ENCODE measurements at regions not wholly inside any gene's neighbourhood (a gene's known extent, or its start where the extent isn't known, plus 50 kb on each side); places are given as distances from the start of the nearest gene placed in this dataset.

DNA sequence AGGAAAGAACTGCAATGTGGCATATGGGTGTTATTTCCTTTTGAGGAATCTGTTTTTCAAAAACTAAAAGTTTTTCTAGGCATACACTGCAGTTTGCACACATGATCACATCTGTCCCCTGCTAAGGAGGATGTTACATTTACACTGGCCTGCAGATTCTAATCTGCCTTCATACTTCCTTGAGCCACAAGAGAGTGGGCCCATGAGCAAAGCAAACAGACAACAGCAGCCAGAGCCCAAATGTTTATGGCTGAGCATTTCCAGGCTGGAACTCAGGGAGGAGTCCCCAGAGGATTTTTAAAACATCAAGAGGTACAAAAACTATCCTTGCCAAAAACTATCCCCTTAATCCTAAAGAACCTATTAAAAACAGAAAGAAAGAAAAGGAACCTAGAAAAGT lies 117.2 kb upstream of the MTNR1B start:
- H3K27me3 ChIP-seq = no peaks in the 10 kb centered on the region
- H3K36me3 ChIP-seq = no peaks in the 10 kb centered on the region
- Mint-ChIP-seq H3K27ac (no peak overlapping the region), H3K9me3 (no peaks in the 10 kb centered on the region), H3K36me3 (peaks cover 3% of the 10 kb centered on the region), H3K4me3 (no peak overlapping the region), H3K4me1 (peaks cover 27% of the 10 kb centered on the region), H3K27me3 (ENCODE audit: insufficient read depth, low read depth) (peaks cover 8% of the 10 kb centered on the region)
- H3F3A ChIP-seq (ENCODE audit: low read depth) = no peaks in the 10 kb centered on the region
- no peak overlapping the region for H3K9ac ChIP-seq
- H3K9me3 ChIP-seq (ENCODE audit: low read depth) = no peaks in the 10 kb centered on the region
- no peaks in the 10 kb centered on the region for H4K20me1 ChIP-seq (ENCODE audit: low read depth)
- H3K4me2 ChIP-seq = no peak overlapping the region
- H3K4me1 ChIP-seq = peaks cover 8% of the 10 kb centered on the region
- no peak overlapping the region for H3K27ac ChIP-seq
- no peak overlapping the region for H2AFZ ChIP-seq (replicated peaks)
- no peaks in the 10 kb centered on the region for H3K79me2 ChIP-seq (ENCODE audit: low read depth)
- no peak overlapping the region for H3K4me3 ChIP-seq
- TF ChIP-seq, protein P1, sequence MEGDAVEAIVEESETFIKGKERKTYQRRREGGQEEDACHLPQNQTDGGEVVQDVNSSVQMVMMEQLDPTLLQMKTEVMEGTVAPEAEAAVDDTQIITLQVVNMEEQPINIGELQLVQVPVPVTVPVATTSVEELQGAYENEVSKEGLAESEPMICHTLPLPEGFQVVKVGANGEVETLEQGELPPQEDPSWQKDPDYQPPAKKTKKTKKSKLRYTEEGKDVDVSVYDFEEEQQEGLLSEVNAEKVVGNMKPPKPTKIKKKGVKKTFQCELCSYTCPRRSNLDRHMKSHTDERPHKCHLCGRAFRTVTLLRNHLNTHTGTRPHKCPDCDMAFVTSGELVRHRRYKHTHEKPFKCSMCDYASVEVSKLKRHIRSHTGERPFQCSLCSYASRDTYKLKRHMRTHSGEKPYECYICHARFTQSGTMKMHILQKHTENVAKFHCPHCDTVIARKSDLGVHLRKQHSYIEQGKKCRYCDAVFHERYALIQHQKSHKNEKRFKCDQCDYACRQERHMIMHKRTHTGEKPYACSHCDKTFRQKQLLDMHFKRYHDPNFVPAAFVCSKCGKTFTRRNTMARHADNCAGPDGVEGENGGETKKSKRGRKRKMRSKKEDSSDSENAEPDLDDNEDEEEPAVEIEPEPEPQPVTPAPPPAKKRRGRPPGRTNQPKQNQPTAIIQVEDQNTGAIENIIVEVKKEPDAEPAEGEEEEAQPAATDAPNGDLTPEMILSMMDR (IDR thresholded peaks at IDR 0.05) = no peak
- TF ChIP-seq EZH2 (IDR thresholded peaks at IDR 0.05) (no peak), EZH2phosphoT487 (IDR thresholded peaks at IDR 0.05) (no peak)
- DNase-seq (ENCODE audit: low spot score) = no peak

DNA sequence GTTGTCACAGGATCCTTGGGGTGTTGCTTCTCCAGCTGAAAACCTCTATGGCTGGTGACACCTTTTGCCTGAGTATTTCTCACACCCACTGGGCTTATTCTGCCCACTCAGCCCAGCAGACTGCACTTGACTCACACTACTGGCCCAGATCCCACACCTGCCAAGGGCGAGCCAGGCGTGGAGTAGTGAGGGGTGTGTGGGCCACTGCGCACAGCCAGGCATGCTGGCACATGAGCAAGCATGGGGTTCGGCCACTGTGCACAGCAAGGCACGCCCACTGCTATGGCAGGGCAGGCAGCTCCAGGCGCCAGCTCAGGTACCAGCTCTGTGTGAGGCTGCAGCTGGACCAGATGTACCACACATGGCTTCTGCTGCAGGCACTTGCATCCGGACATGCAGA lies 116.5 kb upstream of the MTNR1B start:
- H3K4me3 ChIP-seq = no peak overlapping the region
- no peaks in the 10 kb centered on the region for H4K20me1 ChIP-seq (ENCODE audit: low read depth)
- no peaks in the 10 kb centered on the region for H3K27me3 ChIP-seq
- no peaks in the 10 kb centered on the region for H3K79me2 ChIP-seq (ENCODE audit: low read depth)
- H2AFZ ChIP-seq (replicated peaks) = no peak overlapping the region
- Mint-ChIP-seq H3K36me3 (peaks cover 3% of the 10 kb centered on the region), H3K9me3 (no peaks in the 10 kb centered on the region), H3K27me3 (ENCODE audit: insufficient read depth, low read depth) (peaks cover 8% of the 10 kb centered on the region), H3K27ac (no peak overlapping the region), H3K4me1 (peaks cover 28% of the 10 kb centered on the region), H3K4me3 (no peak overlapping the region)
- H3K4me2 ChIP-seq = no peak overlapping the region
- H3K9ac ChIP-seq = no peak overlapping the region
- H3K4me1 ChIP-seq = peaks cover 8% of the 10 kb centered on the region
- no peaks in the 10 kb centered on the region for H3F3A ChIP-seq (ENCODE audit: low read depth)
- no peaks in the 10 kb centered on the region for H3K9me3 ChIP-seq (ENCODE audit: low read depth)
- H3K36me3 ChIP-seq = no peaks in the 10 kb centered on the region
- no peak overlapping the region for H3K27ac ChIP-seq
- no peak for TF ChIP-seq EZH2phosphoT487 (IDR thresholded peaks at IDR 0.05)
- DNase-seq (ENCODE audit: low spot score) = no peak

DNA sequence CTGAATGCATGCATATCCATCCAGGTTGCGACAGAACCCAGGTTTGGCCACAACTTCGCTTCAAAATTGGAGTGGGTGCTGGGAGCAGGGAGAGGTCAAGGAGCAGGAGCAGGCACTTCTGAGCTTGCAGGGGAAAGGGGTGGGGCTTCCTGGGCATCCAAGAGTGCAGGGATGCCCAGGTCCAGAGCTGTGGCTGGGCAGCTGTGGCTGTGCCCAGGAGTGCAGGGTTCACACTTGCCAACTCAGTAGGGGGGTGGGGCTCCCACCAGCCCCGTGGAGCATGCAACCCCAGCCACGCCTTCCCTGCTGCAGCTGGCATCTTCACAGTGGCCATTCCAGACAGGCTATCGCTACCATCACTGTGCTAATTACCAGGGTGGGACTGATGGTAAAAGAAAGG lies 115.3 kb upstream of the MTNR1B start:
- Mint-ChIP-seq H3K36me3 (peaks cover 5% of the 10 kb centered on the region), H3K27ac (no peak overlapping the region), H3K4me1 (peaks cover 28% of the 10 kb centered on the region), H3K27me3 (ENCODE audit: insufficient read depth, low read depth) (peaks cover 6% of the 10 kb centered on the region), H3K9me3 (no peaks in the 10 kb centered on the region), H3K4me3 (no peak overlapping the region)
- Histone ChIP-seq H3K9ac (no peak overlapping the region), H3K9me3 (ENCODE audit: low read depth) (no peaks in the 10 kb centered on the region), H3K36me3 (no peaks in the 10 kb centered on the region), H4K20me1 (ENCODE audit: low read depth) (no peaks in the 10 kb centered on the region), H2AFZ (replicated peaks) (no peak overlapping the region), H3K4me2 (no peak overlapping the region), H3K27ac (no peak overlapping the region), H3F3A (ENCODE audit: low read depth) (no peaks in the 10 kb centered on the region), H3K4me1 (peaks cover 8% of the 10 kb centered on the region), H3K27me3 (no peaks in the 10 kb centered on the region), H3K79me2 (ENCODE audit: low read depth) (no peaks in the 10 kb centered on the region), H3K4me3 (no peak overlapping the region)
- no peak for DNase-seq (ENCODE audit: low spot score)
- no peak for TF ChIP-seq EZH2 (IDR thresholded peaks at IDR 0.05)
- TF ChIP-seq, protein P1 (IDR thresholded peaks at IDR 0.05) = no peak
- no peak for TF ChIP-seq EZH2phosphoT487 (IDR thresholded peaks at IDR 0.05)

DNA sequence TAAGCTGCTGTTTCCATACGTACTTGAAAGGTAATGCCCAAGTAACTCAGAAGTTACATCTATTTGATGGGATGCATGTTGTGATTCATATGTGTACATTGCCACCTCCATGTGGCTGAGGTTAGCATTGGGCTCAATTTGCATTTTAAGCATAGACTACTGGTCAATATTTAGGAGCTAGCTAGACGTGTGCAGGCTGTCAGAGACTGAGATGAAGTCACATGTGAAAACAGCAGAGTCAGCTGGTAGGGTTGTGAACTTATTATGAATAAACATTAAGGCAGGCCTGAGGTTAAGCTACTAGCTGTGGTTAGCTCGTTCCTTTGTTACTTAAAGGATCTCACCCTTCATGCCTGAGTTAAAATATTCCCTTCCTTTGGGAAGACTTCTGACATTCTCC lies 114.5 kb upstream of the MTNR1B start:
- Histone ChIP-seq H3K9ac (no peak overlapping the region), H3K9me3 (ENCODE audit: low read depth) (no peaks in the 10 kb centered on the region), H3K27me3 (no peaks in the 10 kb centered on the region), H3K27ac (no peak overlapping the region), H3F3A (ENCODE audit: low read depth) (no peaks in the 10 kb centered on the region), H2AFZ (replicated peaks) (no peak overlapping the region), H3K4me2 (no peak overlapping the region), H3K36me3 (no peaks in the 10 kb centered on the region), H3K79me2 (ENCODE audit: low read depth) (no peaks in the 10 kb centered on the region), H3K4me3 (no peak overlapping the region), H3K4me1 (peaks cover 5% of the 10 kb centered on the region), H4K20me1 (ENCODE audit: low read depth) (no peaks in the 10 kb centered on the region)
- peaks cover 28% of the 10 kb centered on the region for H3K4me1 Mint-ChIP-seq
- no peak overlapping the region for H3K4me3 Mint-ChIP-seq
- H3K36me3 Mint-ChIP-seq = peaks cover 5% of the 10 kb centered on the region
- H3K27ac Mint-ChIP-seq = no peak overlapping the region
- DNase-seq (ENCODE audit: low spot score) = no peak
- TF ChIP-seq, protein P1 (IDR thresholded peaks at IDR 0.05) = no peak
- TF ChIP-seq EZH2phosphoT487 (IDR thresholded peaks at IDR 0.05) (no peak), EZH2 (IDR thresholded peaks at IDR 0.05) (no peak)
- H3K9me3 Mint-ChIP-seq = no peaks in the 10 kb centered on the region
- H3K27me3 Mint-ChIP-seq (ENCODE audit: insufficient read depth, low read depth) = no peaks in the 10 kb centered on the region
